ENCODE measurements at regions not wholly inside any gene's neighbourhood (a gene's known extent, or its start where the extent isn't known, plus 50 kb on each side); places are given as distances from the start of the nearest gene placed in this dataset.

DNA sequence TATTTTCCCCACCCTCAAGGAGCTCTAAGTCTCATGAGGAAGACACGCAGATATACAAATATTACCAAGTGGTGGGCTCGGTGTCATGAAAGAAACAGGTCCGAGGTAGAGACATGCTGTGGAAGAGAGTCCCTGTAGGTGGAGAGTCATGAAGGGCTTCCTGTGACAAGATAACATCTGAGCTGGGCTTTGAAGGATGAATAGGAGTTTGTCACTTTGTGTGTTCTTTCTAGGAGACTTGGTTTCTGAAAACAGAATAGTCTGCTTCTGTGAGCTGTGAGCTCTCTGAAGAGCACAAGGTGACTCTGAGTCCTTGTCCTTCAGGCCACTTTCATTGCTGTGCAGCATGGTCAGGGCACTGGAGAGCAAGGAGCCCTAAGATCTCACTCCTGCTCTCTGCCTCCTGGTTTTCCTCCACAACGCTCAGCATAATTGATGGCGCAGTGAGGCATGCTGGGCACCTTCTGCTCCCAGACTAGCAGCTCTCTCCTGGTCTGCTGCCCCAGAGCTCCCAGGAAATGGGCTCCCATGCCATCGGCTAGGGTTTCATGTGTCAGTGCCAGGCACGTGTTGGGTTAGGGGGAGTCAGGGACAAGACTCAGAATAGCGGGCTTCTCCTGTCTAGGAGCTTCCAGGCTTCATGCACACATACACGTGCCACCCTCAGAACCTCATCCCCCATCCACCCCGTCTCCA is 209.9 kb upstream of the CSF3R start:
- Histone ChIP-seq H3K36me3 (replicated peaks; ENCODE audit: low read depth, low read length) (no peaks in the 10 kb centered on the region), H3K27ac (ENCODE audit: low read length) (no peak overlapping the region), H3K9ac (ENCODE audit: low read length) (no peak overlapping the region), H3K79me2 (ENCODE audit: low read length) (no peaks in the 10 kb centered on the region), H4K20me1 (ENCODE audit: insufficient read depth, low read length) (no peaks in the 10 kb centered on the region), H3K4me3 (ENCODE audit: low read length) (no peak overlapping the region), H3K4me1 (ENCODE audit: low read length) (no peaks in the 10 kb centered on the region), H3K4me2 (ENCODE audit: low read length) (no peak overlapping the region), H3K9me3 (ENCODE audit: insufficient read depth, low read length) (no peaks in the 10 kb centered on the region), H2AFZ (ENCODE audit: low read depth, low read length) (no peak overlapping the region), H3K27me3 (ENCODE audit: low read depth, low read length) (peaks cover 20% of the 10 kb centered on the region)
- no peak for TF ChIP-seq EZH2phosphoT487 (IDR thresholded peaks at IDR 0.05; ENCODE audit: low read depth)

DNA sequence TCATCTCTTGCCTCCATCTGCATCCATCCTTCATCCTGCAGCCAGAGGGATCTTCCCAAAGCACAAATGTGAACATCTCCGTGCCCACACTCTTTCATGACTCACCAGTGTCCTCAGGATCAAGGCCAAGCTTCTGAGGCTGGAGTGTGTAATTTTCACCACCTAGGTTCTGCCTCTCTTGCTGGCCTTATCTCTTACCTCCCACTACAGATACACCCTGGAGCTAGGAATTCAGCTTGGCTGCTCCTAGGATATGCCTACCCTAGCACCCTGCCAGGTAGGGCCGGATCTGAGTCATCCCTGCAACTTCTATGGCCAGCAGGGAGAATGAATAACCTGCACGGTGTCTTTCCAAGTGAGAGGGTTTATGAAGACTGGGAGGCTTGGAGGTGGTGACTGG is 208.7 kb upstream of the CSF3R start:
- no peak overlapping the region for H3K27ac ChIP-seq (ENCODE audit: low read length)
- no peaks in the 10 kb centered on the region for H3K36me3 ChIP-seq (replicated peaks; ENCODE audit: low read depth, low read length)
- no peaks in the 10 kb centered on the region for H3K79me2 ChIP-seq (ENCODE audit: low read length)
- H3K9ac ChIP-seq (ENCODE audit: low read length), result no peak overlapping the region
- no peak overlapping the region for H3K4me3 ChIP-seq (ENCODE audit: low read length)
- H3K27me3 ChIP-seq (ENCODE audit: low read depth, low read length), result peaks cover 20% of the 10 kb centered on the region
- no peaks in the 10 kb centered on the region for H3K4me1 ChIP-seq (ENCODE audit: low read length)
- no peak for TF ChIP-seq EZH2phosphoT487 (IDR thresholded peaks at IDR 0.05; ENCODE audit: low read depth)
- TF ChIP-seq, protein P1, sequence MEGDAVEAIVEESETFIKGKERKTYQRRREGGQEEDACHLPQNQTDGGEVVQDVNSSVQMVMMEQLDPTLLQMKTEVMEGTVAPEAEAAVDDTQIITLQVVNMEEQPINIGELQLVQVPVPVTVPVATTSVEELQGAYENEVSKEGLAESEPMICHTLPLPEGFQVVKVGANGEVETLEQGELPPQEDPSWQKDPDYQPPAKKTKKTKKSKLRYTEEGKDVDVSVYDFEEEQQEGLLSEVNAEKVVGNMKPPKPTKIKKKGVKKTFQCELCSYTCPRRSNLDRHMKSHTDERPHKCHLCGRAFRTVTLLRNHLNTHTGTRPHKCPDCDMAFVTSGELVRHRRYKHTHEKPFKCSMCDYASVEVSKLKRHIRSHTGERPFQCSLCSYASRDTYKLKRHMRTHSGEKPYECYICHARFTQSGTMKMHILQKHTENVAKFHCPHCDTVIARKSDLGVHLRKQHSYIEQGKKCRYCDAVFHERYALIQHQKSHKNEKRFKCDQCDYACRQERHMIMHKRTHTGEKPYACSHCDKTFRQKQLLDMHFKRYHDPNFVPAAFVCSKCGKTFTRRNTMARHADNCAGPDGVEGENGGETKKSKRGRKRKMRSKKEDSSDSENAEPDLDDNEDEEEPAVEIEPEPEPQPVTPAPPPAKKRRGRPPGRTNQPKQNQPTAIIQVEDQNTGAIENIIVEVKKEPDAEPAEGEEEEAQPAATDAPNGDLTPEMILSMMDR (IDR thresholded peaks at IDR 0.05; ENCODE audit: low read depth, low read length), result no peak
- H2AFZ ChIP-seq (ENCODE audit: low read depth, low read length), result no peak overlapping the region
- no peak overlapping the region for H3K4me2 ChIP-seq (ENCODE audit: low read length)
- no peaks in the 10 kb centered on the region for H4K20me1 ChIP-seq (ENCODE audit: insufficient read depth, low read length)
- H3K9me3 ChIP-seq (ENCODE audit: insufficient read depth, low read length), result no peaks in the 10 kb centered on the region

DNA sequence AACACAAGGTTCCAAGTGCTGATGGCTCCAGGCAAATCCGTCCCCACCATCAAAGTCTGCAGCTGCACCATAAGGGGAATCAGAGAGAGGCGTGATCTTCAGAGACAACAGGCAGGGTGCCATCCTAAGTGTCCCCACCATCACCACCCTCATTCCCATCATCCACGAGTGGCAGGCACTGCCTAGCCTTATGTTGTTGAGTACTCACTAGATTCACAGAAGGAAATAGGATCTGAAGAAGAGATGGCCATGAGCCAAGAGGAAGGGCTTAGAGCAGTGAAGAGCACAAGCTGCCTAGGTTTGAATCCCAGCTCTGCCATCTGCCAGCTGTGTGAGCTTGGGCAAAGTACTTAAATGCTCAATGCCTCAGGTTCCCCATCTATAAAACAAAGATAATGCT is 207.3 kb upstream of the CSF3R start:
- Histone ChIP-seq H3K9ac (ENCODE audit: low read length) (no peak overlapping the region), H3K4me3 (ENCODE audit: low read length) (no peak overlapping the region), H3K27me3 (ENCODE audit: low read depth, low read length) (peaks cover 19% of the 10 kb centered on the region), H4K20me1 (ENCODE audit: insufficient read depth, low read length) (no peaks in the 10 kb centered on the region), H3K9me3 (ENCODE audit: insufficient read depth, low read length) (no peaks in the 10 kb centered on the region), H3K79me2 (ENCODE audit: low read length) (no peaks in the 10 kb centered on the region), H3K4me2 (ENCODE audit: low read length) (no peak overlapping the region), H3K36me3 (replicated peaks; ENCODE audit: low read depth, low read length) (no peaks in the 10 kb centered on the region), H3K27ac (ENCODE audit: low read length) (no peak overlapping the region), H3K4me1 (ENCODE audit: low read length) (no peaks in the 10 kb centered on the region), H2AFZ (ENCODE audit: low read depth, low read length) (no peak overlapping the region)
- TF ChIP-seq EZH2phosphoT487 (IDR thresholded peaks at IDR 0.05; ENCODE audit: low read depth), result no peak
- TF ChIP-seq, protein P1 (IDR thresholded peaks at IDR 0.05; ENCODE audit: low read depth, low read length), result no peak

DNA sequence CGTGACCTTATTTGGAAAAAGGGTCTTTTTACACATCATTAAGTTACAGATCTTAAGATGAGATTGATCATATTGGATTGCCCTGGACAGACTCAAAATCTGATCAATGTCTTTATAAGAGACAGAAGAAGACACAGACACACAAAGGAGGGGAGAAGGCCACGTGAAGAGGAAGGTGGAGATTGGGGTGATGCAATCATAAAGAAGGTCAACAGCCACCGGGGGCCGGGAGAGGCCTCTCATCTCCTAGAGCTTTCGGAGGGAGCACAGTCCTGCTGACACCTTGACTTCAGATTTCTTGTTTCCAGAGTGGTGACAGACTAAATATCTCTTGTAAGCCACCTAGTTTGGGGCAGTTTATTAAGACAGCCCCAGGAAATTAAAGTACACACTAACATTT is 204.6 kb upstream of the CSF3R start:
- no peak overlapping the region for H3K4me2 ChIP-seq (ENCODE audit: low read length)
- H3K9ac ChIP-seq (ENCODE audit: low read length), result no peak overlapping the region
- peaks cover 9% of the 10 kb centered on the region for H3K27me3 ChIP-seq (ENCODE audit: low read depth, low read length)
- H4K20me1 ChIP-seq (ENCODE audit: insufficient read depth, low read length), result no peaks in the 10 kb centered on the region
- H3K4me3 ChIP-seq (ENCODE audit: low read length), result no peak overlapping the region
- H3K9me3 ChIP-seq (ENCODE audit: insufficient read depth, low read length), result no peaks in the 10 kb centered on the region
- TF ChIP-seq, protein P1 (IDR thresholded peaks at IDR 0.05; ENCODE audit: low read depth, low read length), result no peak
- TF ChIP-seq EZH2phosphoT487 (IDR thresholded peaks at IDR 0.05; ENCODE audit: low read depth), result no peak
- no peak overlapping the region for H3K27ac ChIP-seq (ENCODE audit: low read length)
- no peaks in the 10 kb centered on the region for H3K4me1 ChIP-seq (ENCODE audit: low read length)
- H2AFZ ChIP-seq (ENCODE audit: low read depth, low read length), result no peak overlapping the region
- H3K36me3 ChIP-seq (replicated peaks; ENCODE audit: low read depth, low read length), result no peaks in the 10 kb centered on the region
- H3K79me2 ChIP-seq (ENCODE audit: low read length), result no peaks in the 10 kb centered on the region
